GM12875 (cell line): ENCODE measurements at regions not wholly inside any gene's neighbourhood (a gene's known extent, or its start where the extent isn't known, plus 50 kb on each side); places are given as distances from the start of the nearest gene placed in this dataset.
"Not testable (repeated sequence)": the region's sequence is repeated elsewhere in the genome, so short reads cannot be mapped to it uniquely, and the experiment has no call there.

ENCODE experiments used
- H3K4me3 ChIP-seq: one replicate; pipeline ENCODE4 v1.5.1; 2011; ENCODE audit warnings: low read depth, low read length, control low read depth
- TF ChIP-seq, protein P1 (sequence below): IDR thresholded peaks from 2 replicates; pipeline ENCODE4 v1.5.1; 2011; ENCODE audit warnings: low read depth, mild to moderate bottlenecking, control low read depth, inconsistent platforms, low read length, moderate library complexity, borderline replicate concordance; ENCODE audit not compliant: insufficient read depth

DNA sequence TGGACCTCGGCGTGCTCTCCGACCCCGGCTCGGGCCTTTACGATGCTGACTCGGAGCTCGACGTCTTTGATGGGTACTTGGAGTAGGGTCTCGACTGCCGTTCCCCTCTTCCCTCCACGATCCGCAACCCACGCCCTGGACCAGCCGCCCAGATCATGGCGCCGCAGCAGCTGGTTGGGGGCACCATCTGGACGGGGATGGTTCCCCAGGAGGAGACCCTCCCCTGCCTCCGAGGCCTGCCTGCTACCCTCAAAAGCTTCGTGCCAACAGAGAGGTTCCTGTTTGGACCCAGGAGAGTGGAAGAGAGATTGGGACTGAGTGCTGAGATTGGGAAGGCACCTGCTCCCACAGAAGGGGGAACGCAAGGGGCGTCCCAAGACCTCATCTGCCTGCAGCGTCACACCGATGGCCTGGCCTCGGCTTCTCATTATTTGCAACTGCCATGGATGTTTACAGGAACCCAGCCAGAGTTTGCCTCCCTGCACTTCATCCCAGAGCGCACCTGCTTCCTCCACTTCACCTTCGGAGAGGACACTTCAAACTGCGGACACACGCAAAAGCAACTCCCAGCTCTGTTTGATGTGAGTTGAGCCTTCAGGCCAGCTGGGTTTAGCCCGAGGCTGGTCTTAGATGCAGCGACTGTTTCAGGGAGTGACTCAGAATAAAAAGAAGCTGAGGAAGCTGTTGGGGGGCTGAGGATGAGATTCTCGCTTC is 58.9 kb downstream of the GOLGA6L7 start:
- H3K4me3 ChIP-seq: not testable (repeated sequence)
- TF ChIP-seq, protein P1, sequence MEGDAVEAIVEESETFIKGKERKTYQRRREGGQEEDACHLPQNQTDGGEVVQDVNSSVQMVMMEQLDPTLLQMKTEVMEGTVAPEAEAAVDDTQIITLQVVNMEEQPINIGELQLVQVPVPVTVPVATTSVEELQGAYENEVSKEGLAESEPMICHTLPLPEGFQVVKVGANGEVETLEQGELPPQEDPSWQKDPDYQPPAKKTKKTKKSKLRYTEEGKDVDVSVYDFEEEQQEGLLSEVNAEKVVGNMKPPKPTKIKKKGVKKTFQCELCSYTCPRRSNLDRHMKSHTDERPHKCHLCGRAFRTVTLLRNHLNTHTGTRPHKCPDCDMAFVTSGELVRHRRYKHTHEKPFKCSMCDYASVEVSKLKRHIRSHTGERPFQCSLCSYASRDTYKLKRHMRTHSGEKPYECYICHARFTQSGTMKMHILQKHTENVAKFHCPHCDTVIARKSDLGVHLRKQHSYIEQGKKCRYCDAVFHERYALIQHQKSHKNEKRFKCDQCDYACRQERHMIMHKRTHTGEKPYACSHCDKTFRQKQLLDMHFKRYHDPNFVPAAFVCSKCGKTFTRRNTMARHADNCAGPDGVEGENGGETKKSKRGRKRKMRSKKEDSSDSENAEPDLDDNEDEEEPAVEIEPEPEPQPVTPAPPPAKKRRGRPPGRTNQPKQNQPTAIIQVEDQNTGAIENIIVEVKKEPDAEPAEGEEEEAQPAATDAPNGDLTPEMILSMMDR: peak; percentile 10; the same call in 1 of the 2 replicates

GRCh38 chr15:28788649-28789400 is 59.6 kb downstream of the GOLGA6L7 start:
- not testable (repeated sequence) for H3K4me3 ChIP-seq

DNA sequence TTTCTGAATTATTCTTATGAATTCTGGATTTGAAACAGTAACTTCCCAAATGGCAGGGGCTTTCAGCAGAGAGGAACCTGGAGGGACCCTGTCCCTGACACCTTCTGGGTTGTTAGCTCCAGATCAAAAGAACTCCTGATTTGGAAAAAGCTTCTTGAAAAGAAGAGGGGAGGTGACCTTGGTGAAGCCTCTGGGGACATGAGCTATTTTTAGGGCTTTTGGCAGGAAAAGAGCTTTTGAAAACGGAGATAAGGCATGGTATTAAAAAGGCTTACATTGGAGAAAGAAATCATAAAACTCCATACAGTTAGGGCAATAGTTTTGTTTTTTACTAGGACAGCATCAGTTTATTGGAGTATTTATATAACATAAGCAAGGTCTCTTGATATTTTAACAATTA is 60.3 kb downstream of the GOLGA6L7 start:
- not testable (repeated sequence) for H3K4me3 ChIP-seq

DNA sequence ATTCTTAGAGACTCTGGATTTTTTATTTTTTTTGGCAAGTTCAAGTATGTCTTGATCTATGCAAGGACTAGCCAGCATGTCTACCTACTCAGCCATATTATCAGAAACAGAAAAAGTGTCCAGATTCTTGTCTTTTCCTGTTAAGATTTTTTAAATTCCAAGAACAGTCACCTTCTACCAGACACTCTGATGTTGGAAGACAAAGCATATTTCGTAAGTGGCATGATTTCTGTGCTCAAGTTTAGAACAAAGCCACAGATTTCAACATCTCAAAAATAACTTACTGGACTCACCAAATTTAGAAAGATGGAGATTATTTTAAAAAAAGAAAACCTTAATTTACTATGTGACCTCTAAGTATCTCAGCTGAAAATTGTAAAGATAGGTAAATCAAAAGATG is 61.9 kb downstream of the GOLGA6L7 start:
- no peak overlapping the region for H3K4me3 ChIP-seq
- TF ChIP-seq, protein P1: no peak

DNA sequence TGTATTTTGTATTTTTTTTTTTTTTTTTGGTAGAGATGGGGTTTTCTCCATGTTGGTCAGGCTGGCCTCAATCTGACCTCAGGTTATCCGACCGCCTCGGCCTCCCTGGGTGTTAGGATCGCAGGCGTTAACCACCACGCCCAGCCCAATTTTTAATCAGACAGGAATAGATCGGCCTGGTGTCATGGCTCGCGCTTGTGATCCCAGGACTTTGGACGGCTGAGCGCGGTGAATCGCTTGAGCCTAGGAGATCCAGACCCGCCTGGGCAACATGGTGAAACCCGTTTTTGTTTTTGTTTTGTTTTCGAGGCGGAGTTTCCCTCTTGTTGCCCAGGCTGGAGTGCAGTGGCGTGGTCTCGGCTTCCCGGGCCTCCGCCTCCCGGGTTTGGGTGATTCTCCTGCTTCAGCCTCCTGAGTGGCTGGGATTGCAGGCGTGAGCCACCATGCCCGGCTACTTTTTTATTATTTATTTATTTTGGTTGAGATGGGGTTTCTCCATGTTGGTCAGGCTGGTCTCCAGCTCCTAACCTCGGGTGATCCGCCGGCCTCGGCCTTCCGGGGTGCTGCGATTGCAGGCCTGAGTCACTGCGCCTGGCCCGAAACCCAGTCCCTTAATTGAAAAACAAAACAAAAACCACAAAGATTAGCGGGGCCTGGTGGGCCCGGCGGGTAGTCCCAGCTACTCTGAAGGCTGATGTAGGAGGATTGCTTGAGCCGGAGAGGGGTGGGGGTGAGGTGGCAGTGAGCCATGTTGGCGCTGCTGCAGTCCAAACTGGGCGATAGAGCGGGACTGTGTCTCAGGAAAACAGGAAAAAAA is 63.9 kb downstream of the GOLGA6L7 start:
- H3K4me3 ChIP-seq: not testable (repeated sequence)

GRCh38 chr15:28783873-28784272 is 64.6 kb downstream of the GOLGA6L7 start:
- TF ChIP-seq, protein P1: no peak
- H3K4me3 ChIP-seq: no peak overlapping the region

- TF ChIP-seq, protein P1: no peak
- H3K4me3 ChIP-seq: no peak overlapping the region
These were observed 65.0 kb downstream of the GOLGA6L7 start for GRCh38 chr15:28783466-28783865.

DNA sequence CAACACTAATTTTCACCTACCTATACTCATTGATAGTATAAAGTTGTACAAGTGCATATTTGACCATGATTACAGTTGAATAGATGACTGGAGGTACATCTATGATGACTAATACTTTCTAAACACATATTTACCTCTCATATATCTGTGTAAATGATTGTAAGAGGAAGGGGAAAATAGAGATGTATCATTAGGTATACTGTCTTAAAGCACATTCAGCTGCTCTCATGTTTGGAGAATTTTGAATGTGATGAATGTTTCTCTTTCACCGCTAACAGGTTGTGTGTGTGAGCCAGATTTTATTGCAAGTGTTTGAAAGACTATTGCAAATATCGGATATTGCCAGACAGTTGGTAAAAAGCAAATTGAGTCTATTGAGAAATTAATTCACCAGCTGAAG is 66.2 kb upstream of the GOLGA8M start:
- not testable (repeated sequence) for H3K4me3 ChIP-seq

DNA sequence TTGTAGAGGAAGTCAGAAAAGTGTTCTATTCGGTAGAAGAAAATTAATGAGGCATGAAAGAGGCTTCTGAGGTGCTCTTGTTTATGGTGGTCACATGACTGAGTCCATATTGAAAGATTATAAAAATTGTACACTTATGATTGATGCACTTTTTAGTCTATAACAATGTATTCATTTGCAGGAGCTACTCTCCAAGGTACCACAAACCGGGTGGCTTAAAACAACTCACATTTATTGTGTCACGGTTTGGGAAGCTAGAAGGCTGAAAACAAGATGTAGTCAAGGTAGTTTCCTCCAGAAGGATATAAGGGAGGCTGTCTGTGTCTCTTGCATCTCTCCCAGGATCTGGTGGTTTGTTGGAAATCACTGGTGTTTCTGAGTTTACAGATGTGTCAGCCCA is 60.6 kb upstream of the GOLGA8M start:
- H3K4me3 ChIP-seq: not testable (repeated sequence)
